Body of pancreas (tissue), 4 donors: ENCODE measurements at regions not wholly inside any gene's neighbourhood (a gene's known extent, or its start where the extent isn't known, plus 50 kb on each side); places are given as distances from the start of the nearest gene placed in this dataset.
"Not testable (repeated sequence)": the region's sequence is repeated elsewhere in the genome, so short reads cannot be mapped to it uniquely, and the experiment has no call there.

ENCODE experiments used
- POLR2A ChIP-seq, 3 donors: fragments of 450-650 bp; IDR thresholded peaks; one replicate each; pipeline ENCODE4 v1.6.1; 2016; ENCODE audit warnings: antibody characterized with exemption in 3 of 3, mild to moderate bottlenecking in 2 of 3
- TF ChIP-seq, protein P1 (sequence below), 7 experiments: fragments of 450-650 bp in 4 of 7; fragments of 200-600 bp in 3 of 7; sonication (generic) in 3 of 7; IDR thresholded peaks; one replicate each; pipeline ENCODE4 v1.5.1; 2016 to 2019; ENCODE audit warnings: antibody characterized with exemption in 7 of 7

DNA sequence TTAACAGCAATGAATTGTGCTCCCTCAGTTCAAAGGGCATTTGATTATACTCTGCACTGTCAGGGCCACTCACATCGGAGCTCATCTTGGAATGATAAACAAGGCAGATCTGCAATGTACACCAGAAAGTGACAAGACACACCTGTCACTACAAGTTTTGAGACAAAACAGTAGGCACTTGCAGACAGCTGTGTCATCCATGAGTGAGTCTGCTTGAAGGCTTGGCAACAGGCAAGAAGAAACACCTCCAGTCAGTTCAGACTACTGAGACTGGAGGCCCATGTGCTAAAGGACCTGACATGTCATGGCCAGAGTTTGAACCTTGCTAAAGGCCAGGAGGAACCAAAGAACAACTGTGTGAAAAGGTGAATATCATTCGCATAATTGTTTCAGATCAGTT lies 354.5 kb downstream of the CEP170 start:
- TF ChIP-seq, protein P1, sequence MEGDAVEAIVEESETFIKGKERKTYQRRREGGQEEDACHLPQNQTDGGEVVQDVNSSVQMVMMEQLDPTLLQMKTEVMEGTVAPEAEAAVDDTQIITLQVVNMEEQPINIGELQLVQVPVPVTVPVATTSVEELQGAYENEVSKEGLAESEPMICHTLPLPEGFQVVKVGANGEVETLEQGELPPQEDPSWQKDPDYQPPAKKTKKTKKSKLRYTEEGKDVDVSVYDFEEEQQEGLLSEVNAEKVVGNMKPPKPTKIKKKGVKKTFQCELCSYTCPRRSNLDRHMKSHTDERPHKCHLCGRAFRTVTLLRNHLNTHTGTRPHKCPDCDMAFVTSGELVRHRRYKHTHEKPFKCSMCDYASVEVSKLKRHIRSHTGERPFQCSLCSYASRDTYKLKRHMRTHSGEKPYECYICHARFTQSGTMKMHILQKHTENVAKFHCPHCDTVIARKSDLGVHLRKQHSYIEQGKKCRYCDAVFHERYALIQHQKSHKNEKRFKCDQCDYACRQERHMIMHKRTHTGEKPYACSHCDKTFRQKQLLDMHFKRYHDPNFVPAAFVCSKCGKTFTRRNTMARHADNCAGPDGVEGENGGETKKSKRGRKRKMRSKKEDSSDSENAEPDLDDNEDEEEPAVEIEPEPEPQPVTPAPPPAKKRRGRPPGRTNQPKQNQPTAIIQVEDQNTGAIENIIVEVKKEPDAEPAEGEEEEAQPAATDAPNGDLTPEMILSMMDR (IDR thresholded peaks at IDR 0.05), result not testable (repeated sequence)
- not testable (repeated sequence) for TF ChIP-seq POLR2A (IDR thresholded peaks at IDR 0.05)
